RKO (cell line): ENCODE measurements at regions not wholly inside any gene's neighbourhood (a gene's known extent, or its start where the extent isn't known, plus 50 kb on each side); places are given as distances from the start of the nearest gene placed in this dataset.

Source experiments
- DNase-seq: peaks from one replicate; pipeline ENCODE4 v3.0.0-alpha.2; 2016; ENCODE audit warnings: low spot score

GRCh38 chr14:81669308-81669707 lies 135.7 kb upstream of the SEL1L start:
- DNase-seq = no peak

GRCh38 chr14:81673930-81674329 lies 140.3 kb upstream of the SEL1L start:
- DNase-seq = no peak

- no peak for DNase-seq
Observed at GRCh38 chr14:81676395-81676794, 142.7 kb upstream of the SEL1L start.

- no peak for DNase-seq
Observed at GRCh38 chr14:81676879-81677278, 143.2 kb upstream of the SEL1L start.

GRCh38 chr14:81677736-81678135 lies 144.1 kb upstream of the SEL1L start:
- DNase-seq = no peak

- no peak for DNase-seq
Observed at GRCh38 chr14:81679226-81679625, 145.6 kb upstream of the SEL1L start.

- no peak for DNase-seq
Observed at GRCh38 chr14:81681541-81681940, 147.9 kb upstream of the SEL1L start.

GRCh38 chr14:81682134-81682533 lies 148.5 kb upstream of the SEL1L start:
- DNase-seq = no peak

GRCh38 chr14:81682701-81683100 lies 149.0 kb upstream of the SEL1L start:
- DNase-seq = no peak

- DNase-seq = no peak
Observed at GRCh38 chr14:81684696-81685095, 151.0 kb upstream of the SEL1L start.

- no peak for DNase-seq
Observed at GRCh38 chr14:81686512-81686911, 152.9 kb upstream of the SEL1L start.

- no peak for DNase-seq
Observed at GRCh38 chr14:81691931-81692330, 158.3 kb upstream of the SEL1L start.

GRCh38 chr14:81694419-81694818 lies 160.8 kb upstream of the SEL1L start:
- no peak for DNase-seq

- DNase-seq = no peak
Observed at GRCh38 chr14:81709681-81710080, 176.0 kb upstream of the SEL1L start.

GRCh38 chr14:81710232-81710845 lies 176.7 kb upstream of the SEL1L start:
- DNase-seq = peak; percentile 66

GRCh38 chr14:81715731-81716130 lies 182.1 kb upstream of the SEL1L start:
- no peak for DNase-seq

GRCh38 chr14:81716953-81717352 lies 183.3 kb upstream of the SEL1L start:
- no peak for DNase-seq

- DNase-seq = no peak
Observed at GRCh38 chr14:81723956-81724355, 190.3 kb upstream of the SEL1L start.

- no peak for DNase-seq
Observed at GRCh38 chr14:81727218-81727617, 193.6 kb upstream of the SEL1L start.

GRCh38 chr14:81728447-81728846 lies 194.8 kb upstream of the SEL1L start:
- DNase-seq = peak; percentile 38

- no peak for DNase-seq
Observed at GRCh38 chr14:81729622-81730021, 196.0 kb upstream of the SEL1L start.

GRCh38 chr14:81737938-81738337 lies 204.3 kb upstream of the SEL1L start:
- no peak for DNase-seq

GRCh38 chr14:81738946-81739659 lies 205.4 kb upstream of the SEL1L start:
- no peak for DNase-seq

- DNase-seq = no peak
Observed at GRCh38 chr14:81743605-81744004, 210.0 kb upstream of the SEL1L start.
